CD14-positive monocyte (primary cell): ENCODE measurements at regions not wholly inside any gene's neighbourhood (a gene's known extent, or its start where the extent isn't known, plus 50 kb on each side); places are given as distances from the start of the nearest gene placed in this dataset.

ENCODE experiments used
- DNase-seq, 3 donors: peaks; one replicate each; pipeline ENCODE4 v3.0.0-alpha.2; 2011 to 2022
- H2AFZ ChIP-seq: 2 replicates; pipeline ENCODE4 v1.6.0; 2012; ENCODE audit warnings: mild to moderate bottlenecking, low read depth, low read length, inconsistent platforms; ENCODE audit not compliant: insufficient read depth, poor library complexity, severe bottlenecking
- H3K27ac ChIP-seq, 2 donors: 1 replicate in 1 of 2; 2 replicates in 1 of 2; pipeline ENCODE4 v1.5.1; 2012 to 2013; ENCODE audit warnings: low read length in 2 of 2, control low read depth in 1 of 2, inconsistent platforms in 1 of 2, low read depth in 1 of 2, mild to moderate bottlenecking in 1 of 2
- H3K27me3 ChIP-seq, 2 donors: one replicate each; pipeline versions ENCODE4 v1.6.0 to v1.6.1; 2011 to 2013; ENCODE audit warnings: low read length in 2 of 2; ENCODE audit not compliant: control insufficient read depth in 2 of 2, insufficient read depth in 2 of 2
- H3K36me3 ChIP-seq, 2 donors: replicated peaks in 1 of 2; 1 replicate in 1 of 2; 2 replicates in 1 of 2; pipeline versions ENCODE4 v1.5.1 to v1.6.1; 2012 to 2013; ENCODE audit warnings: low read length in 2 of 2, control low read depth in 1 of 2, inconsistent platforms in 1 of 2, mild to moderate bottlenecking in 1 of 2; ENCODE audit not compliant: insufficient read depth in 2 of 2, control insufficient read depth in 1 of 2
- H3K4me1 ChIP-seq, 2 donors: 1 replicate in 1 of 2; 2 replicates in 1 of 2; pipeline versions ENCODE4 v1.5.1 to v1.6.1; 2012 to 2013; ENCODE audit warnings: low read length in 2 of 2, control low read depth in 1 of 2, inconsistent platforms in 1 of 2, mild to moderate bottlenecking in 1 of 2, moderate library complexity in 1 of 2; ENCODE audit not compliant: insufficient read depth in 2 of 2, control insufficient read depth in 1 of 2
- H3K4me2 ChIP-seq: replicated peaks from 2 replicates; pipeline ENCODE3; 2012; ENCODE audit warnings: low read length, moderate library complexity, mild to moderate bottlenecking; ENCODE audit not compliant: poor library complexity, severe bottlenecking; ENCODE audit errors: extremely low read depth
- H3K4me3 ChIP-seq, 3 experiments: fragments of 200-600 bp in 1 of 3; sonication (generic) in 1 of 3; replicated peaks in 1 of 3; 1 replicate in 2 of 3; 2 replicates in 1 of 3; pipeline ENCODE4 v1.5.1; 2011 to 2013; ENCODE audit warnings: low read length in 3 of 3, mild to moderate bottlenecking in 3 of 3, control low read depth in 2 of 3, low read depth in 2 of 3, inconsistent platforms in 1 of 3, moderate library complexity in 1 of 3
- H3K79me2 ChIP-seq: 2 replicates; pipeline ENCODE4 v1.6.0; 2012; ENCODE audit warnings: mild to moderate bottlenecking, control low read depth, inconsistent platforms, low read length, moderate library complexity; ENCODE audit not compliant: insufficient read depth
- H3K9ac ChIP-seq: 2 replicates; pipeline ENCODE4 v1.6.0; 2017; ENCODE audit warnings: low read length, mild to moderate bottlenecking; ENCODE audit not compliant: insufficient read depth, poor library complexity, severe bottlenecking
- H3K9me3 ChIP-seq, 2 donors: replicated peaks in 1 of 2; 1 replicate in 1 of 2; 2 replicates in 1 of 2; pipeline versions ENCODE4 v1.5.1 to v1.6.1; 2012 to 2013; ENCODE audit warnings: low read length in 2 of 2, control low read depth in 1 of 2; ENCODE audit not compliant: control insufficient read depth in 1 of 2, insufficient read depth in 1 of 2
- H4K20me1 ChIP-seq: 2 replicates; pipeline ENCODE4 v1.6.0; 2012; ENCODE audit warnings: mild to moderate bottlenecking, low read length, control low read depth, moderate library complexity; ENCODE audit not compliant: insufficient read depth
- H3K27ac Mint-ChIP-seq, 7 donors: one replicate each; pipeline ENCODE4 v1.8.0; 2020; ENCODE audit warnings: mild to moderate bottlenecking in 7 of 7, mixed read lengths in 7 of 7, moderate library complexity in 6 of 7, inconsistent platforms in 2 of 7
- H3K27me3 Mint-ChIP-seq, 3 donors: one replicate each; pipeline ENCODE4 v1.8.0; 2021 to 2022; ENCODE audit warnings: low read depth in 3 of 3, mild to moderate bottlenecking in 3 of 3, mixed read lengths in 3 of 3, moderate library complexity in 3 of 3, inconsistent platforms in 1 of 3
- H3K36me3 Mint-ChIP-seq, 2 donors: one replicate each; pipeline ENCODE4 v1.8.0; 2020; ENCODE audit warnings: mixed read lengths in 2 of 2, inconsistent platforms in 1 of 2, mild to moderate bottlenecking in 1 of 2
- H3K4me1 Mint-ChIP-seq: one replicate; pipeline ENCODE4 v1.8.0; 2020; ENCODE audit warnings: mild to moderate bottlenecking, mixed read lengths
- H3K4me3 Mint-ChIP-seq, 2 donors: one replicate each; pipeline ENCODE4 v1.8.0; 2020; ENCODE audit warnings: mild to moderate bottlenecking in 2 of 2, mixed read lengths in 2 of 2, moderate library complexity in 1 of 2
- H3K9me3 Mint-ChIP-seq, 7 donors: one replicate each; pipeline ENCODE4 v1.8.0; 2020 to 2022; ENCODE audit warnings: mixed read lengths in 7 of 7, mild to moderate bottlenecking in 6 of 7, moderate library complexity in 6 of 7, inconsistent platforms in 2 of 7
- CTCF ChIP-seq: fragments of 200-600 bp; IDR thresholded peaks from one replicate; pipeline ENCODE4 v1.8.0; 2022; ENCODE audit warnings: antibody characterized with exemption, mild to moderate bottlenecking
- WGBS: methylation state at CpG from one replicate; pipeline ENCODE4 v1.1.5; 2013; ENCODE audit warnings: missing lambda C conversion rate; ENCODE audit not compliant: insufficient coverage; 5-methylcytosine and 5-hydroxymethylcytosine counted together
- intact Hi-C, 2 donors: fragments of 100-400 bp; cut with micrococcal nuclease; formaldehyde crosslinking; loops; one replicate each; pipeline versions ENCODE4 v1.15.0 to v1.15.1; 2023

GRCh38 chr13:46484561-46484960 is 68.4 kb upstream of the LRCH1 start:
- Mint-ChIP-seq H3K9me3 (peaks cover 16 to 48% (median 40%) of the 10 kb centered on the region in 7 donors), H3K4me3 (no peak overlapping the region), H3K4me1 (peaks cover 12% of the 10 kb centered on the region), H3K27ac (no peak overlapping the region), H3K27me3 (peaks cover 0 to 4% (median 2%) of the 10 kb centered on the region in 3 donors), H3K36me3 (no peaks in the 10 kb centered on the region)
- Histone ChIP-seq H3K4me3 (no peak overlapping the region), H3K9ac (no peak overlapping the region), H3K4me1 (peaks cover 0 to 5% of the 10 kb centered on the region in 2 donors), H3K27me3 (no peaks in the 10 kb centered on the region), H3K36me3 (no peaks in the 10 kb centered on the region), H3K27ac (no peak overlapping the region), H3K9me3 (peaks cover 30 to 39% of the 10 kb centered on the region in 2 donors), H3K4me2 (no peak overlapping the region), H4K20me1 (no peaks in the 10 kb centered on the region), H2AFZ (no peak overlapping the region), H3K79me2 (no peaks in the 10 kb centered on the region)
- DNase-seq, result no peak
- no CpG with 5 or more reads among the region's 3 CpGs for WGBS
- no peak for TF ChIP-seq CTCF
- intact Hi-C loops, result no loop called here

GRCh38 chr13:46481166-46481565 is 71.8 kb upstream of the LRCH1 start:
- Mint-ChIP-seq H3K27me3 (peaks cover 0 to 2% (median 0%) of the 10 kb centered on the region in 3 donors), H3K4me1 (peaks cover 4% of the 10 kb centered on the region), H3K27ac (no peak overlapping the region), H3K4me3 (no peak overlapping the region), H3K9me3 (peaks cover 20 to 48% (median 37%) of the 10 kb centered on the region in 7 donors), H3K36me3 (no peaks in the 10 kb centered on the region)
- Histone ChIP-seq H3K79me2 (no peaks in the 10 kb centered on the region), H3K9ac (no peak overlapping the region), H3K4me2 (no peak overlapping the region), H3K9me3 (peaks cover 27 to 33% of the 10 kb centered on the region in 2 donors), H3K27ac (no peak overlapping the region), H2AFZ (no peak overlapping the region), H3K4me3 (no peak overlapping the region), H3K27me3 (no peaks in the 10 kb centered on the region), H3K36me3 (no peaks in the 10 kb centered on the region), H4K20me1 (no peaks in the 10 kb centered on the region), H3K4me1 (no peaks in the 10 kb centered on the region)
- no peak for DNase-seq
- no peak for TF ChIP-seq CTCF
- WGBS, result 95% methylated on average over 3 of the region's 4 CpGs
- intact Hi-C loops, result no loop called here
